ENCODE measurements at regions not wholly inside any gene's neighbourhood (a gene's known extent, or its start where the extent isn't known, plus 50 kb on each side); places are given as distances from the start of the nearest gene placed in this dataset.
"Not testable (repeated sequence)": the region's sequence is repeated elsewhere in the genome, so short reads cannot be mapped to it uniquely, and the experiment has no call there.

DNA sequence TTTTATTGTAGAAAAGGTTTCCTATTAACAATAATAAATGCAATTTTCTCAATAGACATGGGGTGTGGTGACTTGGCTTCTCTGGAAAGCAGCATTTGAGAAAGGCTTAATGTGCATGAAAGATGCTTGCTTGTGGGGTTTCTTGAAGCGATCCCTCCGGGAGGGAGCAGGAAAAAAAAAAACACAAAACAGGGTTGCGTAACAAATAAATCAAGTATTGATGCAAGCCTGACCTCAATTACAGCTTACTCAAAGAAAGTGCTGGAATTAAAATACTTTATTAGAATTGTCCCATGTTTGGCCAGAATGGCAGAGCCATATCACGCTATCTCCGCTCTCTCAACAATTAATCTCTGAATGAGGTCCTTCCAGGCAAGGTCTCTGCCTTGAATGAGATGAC lies 1612.5 kb downstream of the REEP3 start:
- Mint-ChIP-seq H3K4me1 (no peaks in the 10 kb centered on the region), H3K9me3 (no peaks in the 10 kb centered on the region), H3K4me3 (no peak overlapping the region), H3K36me3 (no peaks in the 10 kb centered on the region), H3K27ac (no peak overlapping the region), H3K27me3 (no peaks in the 10 kb centered on the region)
- DNase-seq = no peak
- no peak for ATAC-seq (replicated peaks)

DNA sequence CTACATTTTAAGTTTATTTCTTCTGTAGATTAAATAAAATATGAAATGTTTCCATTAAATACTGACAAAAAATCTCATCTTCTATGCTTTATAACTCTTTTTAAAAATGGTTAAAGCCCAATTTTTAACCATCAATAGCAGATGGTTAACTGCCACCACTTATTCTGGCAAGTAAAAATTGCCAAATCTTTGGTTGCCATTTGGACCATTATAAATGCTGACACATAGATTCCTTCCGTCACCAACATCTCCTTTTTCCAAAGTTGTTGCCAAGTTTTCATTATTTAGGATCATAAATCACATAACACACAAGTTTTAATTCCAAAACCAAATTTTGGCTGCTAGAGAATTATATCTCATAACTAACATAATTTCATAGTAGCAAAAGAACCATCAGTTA lies 1614.3 kb downstream of the REEP3 start:
- ATAC-seq (replicated peaks) (no peak), DNase-seq (no peak)
- H3K4me1 Mint-ChIP-seq = no peaks in the 10 kb centered on the region
- H3K4me3 Mint-ChIP-seq = no peak overlapping the region
- H3K36me3 Mint-ChIP-seq = no peaks in the 10 kb centered on the region
- H3K27ac Mint-ChIP-seq = no peak overlapping the region
- H3K27me3 Mint-ChIP-seq = no peaks in the 10 kb centered on the region
- H3K9me3 Mint-ChIP-seq = no peaks in the 10 kb centered on the region

- Mint-ChIP-seq H3K36me3 (no peaks in the 10 kb centered on the region), H3K27ac (no peak overlapping the region), H3K4me3 (no peak overlapping the region), H3K27me3 (no peaks in the 10 kb centered on the region), H3K9me3 (no peaks in the 10 kb centered on the region), H3K4me1 (no peaks in the 10 kb centered on the region)
- no peak for ATAC-seq (replicated peaks)
- DNase-seq = no peak
These were observed 1621.6 kb downstream of the REEP3 start for GRCh38 chr10:65142641-65143435.

- Mint-ChIP-seq H3K36me3 (no peaks in the 10 kb centered on the region), H3K4me3 (no peak overlapping the region), H3K27ac (no peak overlapping the region), H3K27me3 (no peaks in the 10 kb centered on the region), H3K9me3 (no peaks in the 10 kb centered on the region), H3K4me1 (no peaks in the 10 kb centered on the region)
- ATAC-seq (replicated peaks) (no peak), DNase-seq (no peak)
These were observed 1622.5 kb downstream of the REEP3 start for GRCh38 chr10:65143723-65144122.

DNA sequence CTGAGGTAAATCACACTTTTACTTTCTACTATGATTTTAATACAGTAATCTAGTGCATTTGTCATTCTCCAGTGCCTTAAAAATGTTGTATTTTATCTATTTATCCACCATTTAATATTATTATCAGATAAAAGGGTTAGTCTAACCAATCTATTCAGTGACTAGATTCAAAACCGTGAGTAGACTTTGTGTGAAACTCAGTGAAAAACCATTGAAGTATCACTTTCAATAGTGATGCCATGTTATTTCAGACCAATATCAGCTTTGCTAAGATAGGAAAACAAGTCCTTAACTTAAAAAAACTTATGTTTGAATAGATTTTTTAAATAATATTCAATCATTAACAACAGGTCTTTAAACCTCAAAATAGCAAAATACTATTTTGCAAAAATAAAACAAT lies 1628.7 kb downstream of the REEP3 start:
- H3K4me3 Mint-ChIP-seq = no peak overlapping the region
- no peaks in the 10 kb centered on the region for H3K4me1 Mint-ChIP-seq
- H3K9me3 Mint-ChIP-seq = peaks cover 0 to 3% of the 10 kb centered on the region in 2 donors
- no peak overlapping the region for H3K27ac Mint-ChIP-seq
- no peak for DNase-seq
- H3K27me3 Mint-ChIP-seq = no peaks in the 10 kb centered on the region
- H3K36me3 Mint-ChIP-seq = no peaks in the 10 kb centered on the region
- no peak for ATAC-seq (replicated peaks)

GRCh38 chr10:65166272-65166671 lies 1645.1 kb downstream of the REEP3 start:
- H3K4me1 Mint-ChIP-seq = no peaks in the 10 kb centered on the region
- H3K36me3 Mint-ChIP-seq = no peaks in the 10 kb centered on the region
- no peaks in the 10 kb centered on the region for H3K27me3 Mint-ChIP-seq
- H3K9me3 Mint-ChIP-seq = peaks cover 6% of the 10 kb centered on the region in 2 donors
- H3K27ac Mint-ChIP-seq = no peak overlapping the region
- H3K4me3 Mint-ChIP-seq = no peak overlapping the region
- no peak for ATAC-seq (replicated peaks)
- no peak for DNase-seq

DNA sequence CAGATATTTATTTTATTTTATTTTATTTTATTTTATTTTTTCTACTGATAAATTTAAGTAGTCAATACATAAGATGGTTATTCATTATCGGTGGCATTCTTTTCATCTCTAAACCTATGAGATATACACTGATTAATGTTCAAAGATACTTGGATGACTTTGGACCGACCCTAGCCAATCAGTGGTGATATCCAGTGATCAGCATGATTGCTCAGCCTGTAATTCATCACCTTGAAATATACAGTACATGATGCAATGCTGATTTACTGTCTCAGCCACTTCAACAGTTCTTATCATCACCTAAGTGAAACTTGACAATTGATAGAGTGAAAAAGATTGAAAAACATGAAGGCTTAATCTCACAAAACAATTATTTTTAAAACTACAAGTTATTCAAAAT lies 1651.0 kb downstream of the REEP3 start:
- no peak overlapping the region for H3K4me3 Mint-ChIP-seq
- DNase-seq (no peak), ATAC-seq (replicated peaks) (no peak)
- H3K27me3 Mint-ChIP-seq = no peaks in the 10 kb centered on the region
- H3K4me1 Mint-ChIP-seq = no peaks in the 10 kb centered on the region
- no peaks in the 10 kb centered on the region for H3K36me3 Mint-ChIP-seq
- no peak overlapping the region for H3K27ac Mint-ChIP-seq
- H3K9me3 Mint-ChIP-seq = peaks cover 2 to 8% of the 10 kb centered on the region in 2 donors

- ATAC-seq (replicated peaks) (no peak), DNase-seq (no peak)
- Mint-ChIP-seq H3K27ac (no peak overlapping the region), H3K9me3 (peaks cover 14 to 19% of the 10 kb centered on the region in 2 donors), H3K4me1 (no peaks in the 10 kb centered on the region), H3K27me3 (no peaks in the 10 kb centered on the region), H3K36me3 (no peaks in the 10 kb centered on the region), H3K4me3 (no peak overlapping the region)
These were observed 1655.8 kb downstream of the REEP3 start for GRCh38 chr10:65176994-65177393.

- Mint-ChIP-seq H3K4me3 (no peak overlapping the region), H3K36me3 (no peaks in the 10 kb centered on the region), H3K27ac (no peak overlapping the region), H3K27me3 (no peaks in the 10 kb centered on the region), H3K9me3 (peaks cover 14 to 23% of the 10 kb centered on the region in 2 donors), H3K4me1 (no peaks in the 10 kb centered on the region)
- DNase-seq (no peak), ATAC-seq (replicated peaks) (no peak)
These were observed 1662.0 kb downstream of the REEP3 start for GRCh38 chr10:65183236-65183635.

- H3K27me3 Mint-ChIP-seq; ATAC-seq (replicated peaks); H3K4me1 Mint-ChIP-seq; H3K27ac Mint-ChIP-seq; H3K36me3 Mint-ChIP-seq; H3K4me3 Mint-ChIP-seq; H3K9me3 Mint-ChIP-seq; DNase-seq: not testable (repeated sequence)
These were observed 1665.5 kb downstream of the REEP3 start for GRCh38 chr10:65186668-65187067.

DNA sequence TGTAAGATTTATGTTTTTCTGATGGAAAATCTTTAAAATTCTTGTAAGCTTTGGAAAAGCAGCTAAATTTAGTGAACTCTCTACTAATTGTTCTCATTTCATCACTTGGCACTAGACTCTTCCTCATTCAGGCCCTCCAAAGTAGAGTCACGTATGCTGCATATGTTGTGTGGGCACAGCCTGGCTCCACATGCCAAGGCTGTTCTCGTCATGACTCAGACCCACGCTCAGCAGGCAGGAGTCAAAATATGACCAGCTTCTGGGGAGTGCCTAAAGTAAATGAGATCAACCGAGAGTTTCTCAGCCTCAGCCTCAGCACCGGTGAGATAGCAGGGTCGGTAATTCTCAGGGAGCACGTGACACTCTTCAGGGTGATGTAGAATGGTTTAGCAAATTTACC lies 1672.9 kb downstream of the REEP3 start:
- DNase-seq (no peak), ATAC-seq (replicated peaks) (no peak)
- Mint-ChIP-seq H3K9me3 (peaks cover 0 to 4% of the 10 kb centered on the region in 2 donors), H3K4me3 (no peak overlapping the region), H3K27me3 (no peaks in the 10 kb centered on the region), H3K36me3 (no peaks in the 10 kb centered on the region), H3K27ac (no peak overlapping the region), H3K4me1 (no peaks in the 10 kb centered on the region)

DNA sequence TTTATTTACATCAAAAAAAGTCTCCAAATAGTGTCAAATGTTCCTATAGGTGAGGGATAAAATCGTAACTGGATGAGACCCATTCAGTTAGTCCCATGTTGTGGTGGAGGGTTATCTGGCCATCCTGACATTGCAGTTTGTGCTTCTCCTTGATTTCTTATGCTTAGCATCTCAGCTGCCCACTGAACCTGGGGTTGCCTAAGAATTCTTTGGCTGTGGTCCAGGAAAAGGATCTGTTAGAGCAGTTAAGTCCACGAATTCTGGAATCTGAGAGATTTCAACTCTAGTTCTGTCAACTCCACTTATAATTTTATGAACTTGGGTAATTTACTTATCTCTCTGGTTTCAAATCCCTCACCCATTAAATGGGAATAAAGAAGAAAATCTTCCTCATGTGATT lies 1673.4 kb downstream of the REEP3 start:
- H3K4me3 Mint-ChIP-seq = no peak overlapping the region
- H3K27ac Mint-ChIP-seq = no peak overlapping the region
- H3K27me3 Mint-ChIP-seq = no peaks in the 10 kb centered on the region
- peaks cover 0 to 4% of the 10 kb centered on the region in 2 donors for H3K9me3 Mint-ChIP-seq
- ATAC-seq (replicated peaks) (no peak), DNase-seq (no peak)
- no peaks in the 10 kb centered on the region for H3K36me3 Mint-ChIP-seq
- no peaks in the 10 kb centered on the region for H3K4me1 Mint-ChIP-seq

GRCh38 chr10:65196111-65196510 lies 1674.9 kb downstream of the REEP3 start:
- ATAC-seq (replicated peaks) (no peak), DNase-seq (no peak)
- H3K4me1 Mint-ChIP-seq = no peaks in the 10 kb centered on the region

GRCh38 chr10:65197935-65198334 lies 1676.7 kb downstream of the REEP3 start:
- ATAC-seq (replicated peaks) (no peak), DNase-seq (no peak)
- no peaks in the 10 kb centered on the region for H3K36me3 Mint-ChIP-seq
- no peaks in the 10 kb centered on the region for H3K27me3 Mint-ChIP-seq
- H3K27ac Mint-ChIP-seq = no peak overlapping the region
- no peaks in the 10 kb centered on the region for H3K4me1 Mint-ChIP-seq
- peaks cover 0 to 4% of the 10 kb centered on the region in 2 donors for H3K9me3 Mint-ChIP-seq
- no peak overlapping the region for H3K4me3 Mint-ChIP-seq

More at GRCh38 chr10:65196111-65196510, 1674.9 kb downstream of the REEP3 start:
- H3K27ac Mint-ChIP-seq = no peak overlapping the region
- H3K27me3 Mint-ChIP-seq = no peaks in the 10 kb centered on the region
- H3K36me3 Mint-ChIP-seq = no peaks in the 10 kb centered on the region
- H3K4me3 Mint-ChIP-seq = no peak overlapping the region
- H3K9me3 Mint-ChIP-seq = peaks cover 0 to 4% of the 10 kb centered on the region in 2 donors

- DNase-seq (no peak), ATAC-seq (replicated peaks) (no peak)
- Mint-ChIP-seq H3K36me3 (no peaks in the 10 kb centered on the region), H3K9me3 (peaks cover 0 to 3% of the 10 kb centered on the region in 2 donors), H3K27ac (no peak overlapping the region), H3K27me3 (no peaks in the 10 kb centered on the region), H3K4me3 (no peak overlapping the region), H3K4me1 (no peaks in the 10 kb centered on the region)
These were observed 1680.3 kb downstream of the REEP3 start for GRCh38 chr10:65201491-65201890.
